Brain pericyte (primary cell): ENCODE measurements at regions not wholly inside any gene's neighbourhood (a gene's known extent, or its start where the extent isn't known, plus 50 kb on each side); places are given as distances from the start of the nearest gene placed in this dataset.

Source experiments
- DNase-seq: peaks from one replicate; pipeline ENCODE4 v3.0.0-alpha.2; 2012; ENCODE audit warnings: low read depth, low spot score

DNA sequence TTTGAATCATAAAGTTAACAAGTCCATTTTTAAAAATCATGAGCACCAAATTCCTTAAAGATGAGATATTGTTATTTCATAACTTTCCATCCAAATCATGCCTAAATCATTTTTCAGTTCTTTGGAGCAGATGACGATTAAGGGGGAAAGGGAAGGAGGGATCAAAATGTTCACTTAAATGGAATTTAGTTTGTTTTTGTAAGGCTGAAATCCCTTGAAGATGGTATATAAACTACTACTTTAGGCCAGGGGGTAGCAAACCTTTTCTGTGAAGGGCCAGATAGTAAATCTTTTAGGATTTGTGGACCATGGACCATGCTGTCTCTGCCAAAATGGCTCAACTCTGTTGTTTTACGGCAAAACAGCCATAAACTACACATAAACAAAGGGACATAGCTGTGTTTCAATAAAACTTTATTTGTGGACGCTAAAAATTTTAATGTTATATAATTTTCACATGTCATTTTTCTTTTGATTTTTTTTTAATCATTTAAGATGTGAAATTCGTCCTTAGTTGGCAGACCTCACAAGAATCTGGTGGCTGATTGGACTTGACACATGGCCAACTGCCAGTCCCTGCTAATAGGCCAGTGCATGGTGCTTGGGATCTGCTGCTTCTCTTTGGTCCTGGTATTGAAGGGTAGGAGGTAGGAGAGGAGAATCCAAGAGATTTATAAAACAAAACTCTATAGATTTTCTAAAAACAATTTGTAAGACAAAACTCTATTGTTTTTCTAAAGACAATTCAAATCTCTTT is 52.0 kb upstream of the RTN4 start:
- DNase-seq = no peak

DNA sequence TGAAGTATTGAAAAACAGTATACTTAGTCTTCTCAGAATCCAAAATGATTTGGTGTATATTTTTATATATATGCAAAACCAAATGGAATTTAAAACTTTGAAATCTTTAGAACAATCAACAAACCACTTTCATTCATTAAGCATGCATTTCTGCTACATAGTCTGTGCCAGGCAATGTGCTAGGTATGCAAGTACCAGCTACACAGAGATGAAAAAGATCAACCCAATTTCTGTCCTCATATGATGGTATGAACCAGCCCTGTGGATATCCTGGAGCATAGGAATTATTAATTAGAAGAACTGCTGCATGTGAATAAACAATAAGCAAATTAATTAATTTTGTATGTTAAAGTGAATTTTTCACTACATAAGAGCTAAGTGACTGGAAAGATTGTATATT is 51.2 kb upstream of the RTN4 start:
- DNase-seq = no peak

DNA sequence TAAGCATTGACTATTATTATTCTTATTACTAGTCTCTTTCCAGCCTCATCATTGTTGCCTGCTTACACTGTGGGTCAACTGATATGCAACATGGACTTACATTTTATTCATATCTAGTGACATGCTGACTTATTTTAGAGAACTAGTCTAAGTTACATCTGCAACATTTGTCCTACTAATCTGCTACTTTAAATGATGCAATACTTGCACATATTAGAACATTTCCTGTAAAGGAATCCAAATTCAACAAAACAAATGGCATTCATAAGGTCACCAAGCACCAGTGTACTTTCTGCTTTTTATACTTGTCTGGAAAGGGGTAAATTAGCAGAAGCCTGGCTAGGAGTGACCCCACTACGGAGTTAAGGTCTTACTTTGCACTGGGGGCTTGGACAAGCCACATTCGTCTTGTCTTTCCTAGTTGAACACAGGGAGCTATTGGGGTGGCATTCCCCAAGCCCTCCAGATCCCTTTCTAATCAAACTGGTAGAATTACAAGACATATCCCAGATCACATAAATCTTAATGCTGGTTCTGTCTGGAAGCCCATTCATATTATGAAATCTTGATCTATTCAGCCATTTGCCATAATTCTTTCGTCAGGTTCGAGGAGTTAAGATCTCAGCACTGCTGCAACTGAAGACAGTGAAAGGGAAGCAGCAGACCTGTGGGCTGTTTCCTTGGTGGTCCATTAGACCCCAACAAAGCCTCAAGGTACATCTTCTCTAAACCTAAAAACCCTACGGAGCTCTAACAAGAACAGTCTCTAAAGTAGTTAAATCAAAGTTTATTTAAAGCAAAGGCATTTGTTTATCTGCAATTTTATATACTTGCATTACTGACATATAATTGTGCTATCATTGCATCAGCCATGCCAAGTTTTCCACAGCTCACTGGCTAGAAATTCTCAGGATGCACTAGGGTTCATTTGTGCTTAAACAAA is 49.9 kb upstream of the RTN4 start:
- DNase-seq = no peak
